ENCODE measurements at regions not wholly inside any gene's neighbourhood (a gene's known extent, or its start where the extent isn't known, plus 50 kb on each side); places are given as distances from the start of the nearest gene placed in this dataset.

GRCh38 chr3:94184781-94185180 lies 121.9 kb downstream of the NSUN3 start:
- TF ChIP-seq POLR2A (IDR thresholded peaks at IDR 0.05), result no peak
- TF ChIP-seq POLR2AphosphoS5 (IDR thresholded peaks at IDR 0.05), result no peak

Measured in stomach (tissue), 4 donors.